Brain microvascular endothelial cell (primary cell): ENCODE measurements at regions not wholly inside any gene's neighbourhood (a gene's known extent, or its start where the extent isn't known, plus 50 kb on each side); places are given as distances from the start of the nearest gene placed in this dataset.
A peak's percentile ranks its signal among the peaks of the same experiment; 100 is the strongest.

Experiments
- DNase-seq: peaks from one replicate; pipeline ENCODE4 v3.0.0-alpha.2; 2020
- H3K27ac ChIP-seq: fragments of 250-450 bp; sonication (Bioruptor Pico); 2 replicates; pipeline ENCODE4 v1.5.1; 2020; ENCODE audit warnings: mild to moderate bottlenecking, moderate library complexity
- H3K27me3 ChIP-seq: fragments of 250-450 bp; sonication (Bioruptor Pico); replicated peaks from 2 replicates; pipeline ENCODE4 v1.5.1; 2020; ENCODE audit warnings: mild to moderate bottlenecking
- H3K36me3 ChIP-seq: fragments of 250-450 bp; sonication (Bioruptor Pico); replicated peaks from 2 replicates; pipeline ENCODE4 v1.5.1; 2020; ENCODE audit warnings: mild to moderate bottlenecking
- H3K4me3 ChIP-seq: 2 replicates; pipeline ENCODE4 v1.5.1; 2011; ENCODE audit warnings: low read depth, mild to moderate bottlenecking, control low read depth, low read length, moderate library complexity
- in situ Hi-C: cut with HindIII; loops from 2 replicates; pipeline ENCODE4 v1.10.0; 2017; ENCODE audit warnings: low sequenced_read_pairs, low pct_ligation_motif_present
- TF ChIP-seq, protein P1 (sequence below): IDR thresholded peaks from 2 replicates; pipeline ENCODE4 v1.5.1; 2011; ENCODE audit warnings: low read depth, mild to moderate bottlenecking, moderate library complexity, low read length, control low read depth, inconsistent platforms; ENCODE audit errors: missing control alignments

DNA sequence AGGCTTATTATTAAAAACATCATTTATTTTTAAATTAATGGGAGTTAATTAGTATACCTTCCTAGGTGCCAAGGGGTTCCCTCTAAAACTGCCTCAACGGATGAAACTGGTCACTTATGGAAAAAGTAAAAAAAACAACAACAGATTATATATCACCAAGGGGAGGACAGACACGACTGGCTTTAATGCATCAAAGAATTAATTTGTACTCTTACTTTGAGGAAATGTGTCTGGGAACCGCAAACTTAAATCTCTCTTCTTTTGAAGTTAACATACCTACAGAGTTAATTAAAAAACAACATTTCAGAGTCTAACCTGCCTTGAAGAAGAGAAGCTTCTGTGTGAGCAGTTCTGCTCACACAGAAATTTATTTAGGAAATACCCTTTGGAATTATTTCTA, 354.6 kb downstream of the LRRC70 start:
- TF ChIP-seq, protein P1, sequence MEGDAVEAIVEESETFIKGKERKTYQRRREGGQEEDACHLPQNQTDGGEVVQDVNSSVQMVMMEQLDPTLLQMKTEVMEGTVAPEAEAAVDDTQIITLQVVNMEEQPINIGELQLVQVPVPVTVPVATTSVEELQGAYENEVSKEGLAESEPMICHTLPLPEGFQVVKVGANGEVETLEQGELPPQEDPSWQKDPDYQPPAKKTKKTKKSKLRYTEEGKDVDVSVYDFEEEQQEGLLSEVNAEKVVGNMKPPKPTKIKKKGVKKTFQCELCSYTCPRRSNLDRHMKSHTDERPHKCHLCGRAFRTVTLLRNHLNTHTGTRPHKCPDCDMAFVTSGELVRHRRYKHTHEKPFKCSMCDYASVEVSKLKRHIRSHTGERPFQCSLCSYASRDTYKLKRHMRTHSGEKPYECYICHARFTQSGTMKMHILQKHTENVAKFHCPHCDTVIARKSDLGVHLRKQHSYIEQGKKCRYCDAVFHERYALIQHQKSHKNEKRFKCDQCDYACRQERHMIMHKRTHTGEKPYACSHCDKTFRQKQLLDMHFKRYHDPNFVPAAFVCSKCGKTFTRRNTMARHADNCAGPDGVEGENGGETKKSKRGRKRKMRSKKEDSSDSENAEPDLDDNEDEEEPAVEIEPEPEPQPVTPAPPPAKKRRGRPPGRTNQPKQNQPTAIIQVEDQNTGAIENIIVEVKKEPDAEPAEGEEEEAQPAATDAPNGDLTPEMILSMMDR: no peak
- no peaks in the 10 kb centered on the region for H3K27me3 ChIP-seq

DNA sequence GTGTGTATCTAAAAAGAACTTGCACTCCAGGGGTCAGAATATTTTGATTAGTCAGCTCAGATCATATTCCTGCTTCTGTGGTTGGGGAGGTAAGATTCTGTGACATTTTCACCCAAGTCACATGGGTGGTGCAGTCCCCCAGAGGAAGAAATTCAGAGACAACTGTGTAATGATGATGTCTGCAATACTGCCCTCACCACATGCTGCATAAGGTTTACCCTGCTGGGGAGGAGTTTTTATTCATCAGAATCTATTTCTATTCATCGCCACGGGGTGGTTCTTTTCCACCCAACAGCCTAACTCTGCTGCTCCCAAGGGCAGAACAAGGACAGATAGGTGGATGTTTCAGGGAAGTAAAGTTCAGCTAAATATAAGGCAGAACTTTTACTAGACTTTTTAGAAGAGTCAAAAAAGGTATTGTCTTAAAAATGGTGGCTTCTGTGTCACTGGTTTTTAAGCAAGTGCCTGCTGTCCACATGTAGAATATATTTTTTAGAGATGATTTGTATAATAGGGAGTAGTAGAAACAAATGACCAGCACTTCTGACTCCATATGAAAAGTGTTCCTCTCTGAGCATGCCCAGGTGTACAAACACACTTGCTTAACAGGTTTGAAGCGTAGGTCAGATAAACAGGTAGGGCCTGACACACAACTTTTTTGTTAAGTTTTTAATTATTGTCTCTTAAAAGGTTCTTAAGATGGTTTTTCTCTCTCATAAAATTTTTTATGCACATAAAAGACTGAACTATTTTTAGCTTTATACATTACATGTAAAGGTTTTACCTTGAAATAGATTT, 352.7 kb downstream of the LRRC70 start:
- H3K27ac ChIP-seq: no peak overlapping the region
- no peak overlapping the region for H3K4me3 ChIP-seq
- in situ Hi-C loops: no loop called here
- DNase-seq: peak; percentile 24
- TF ChIP-seq, protein P1: no peak
- H3K36me3 ChIP-seq: no peaks in the 10 kb centered on the region
- no peaks in the 10 kb centered on the region for H3K27me3 ChIP-seq

More for the DNA sequence above, 354.6 kb downstream of the LRRC70 start:
- no peaks in the 10 kb centered on the region for H3K36me3 ChIP-seq
- in situ Hi-C loops: no loop called here
- no peak overlapping the region for H3K4me3 ChIP-seq
- no peak overlapping the region for H3K27ac ChIP-seq
- no peak for DNase-seq

DNA sequence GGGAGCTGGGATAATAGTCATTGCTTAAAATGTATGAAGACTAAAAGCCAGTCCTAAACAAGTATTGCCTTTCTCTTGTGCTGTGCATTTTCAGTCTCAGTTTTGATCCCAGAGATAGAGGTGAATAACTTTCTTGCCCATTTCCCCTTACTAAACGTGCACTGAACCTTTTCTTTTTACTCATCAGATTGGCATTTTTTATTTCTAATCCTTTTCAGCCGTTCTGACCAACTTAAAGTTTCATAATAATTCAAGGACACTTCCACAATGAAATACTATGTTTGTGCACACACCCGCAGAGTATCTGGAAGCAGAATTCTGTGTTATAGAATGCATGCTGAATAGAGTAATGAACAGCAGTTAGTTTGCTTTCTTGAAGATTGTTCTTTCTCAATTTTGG, 343.6 kb downstream of the LRRC70 start:
- DNase-seq: no peak
- in situ Hi-C loops: no loop called here
- TF ChIP-seq, protein P1: no peak
- no peak overlapping the region for H3K27ac ChIP-seq
- H3K4me3 ChIP-seq: no peak overlapping the region
- no peaks in the 10 kb centered on the region for H3K36me3 ChIP-seq
- no peaks in the 10 kb centered on the region for H3K27me3 ChIP-seq

GRCh38 chr5:62920856-62921255, 342.2 kb downstream of the LRRC70 start:
- H3K4me3 ChIP-seq: no peak overlapping the region
- no peak overlapping the region for H3K27ac ChIP-seq
- in situ Hi-C loops: no loop called here
- no peak for DNase-seq
- no peaks in the 10 kb centered on the region for H3K27me3 ChIP-seq
- TF ChIP-seq, protein P1: no peak
- H3K36me3 ChIP-seq: no peaks in the 10 kb centered on the region

DNA sequence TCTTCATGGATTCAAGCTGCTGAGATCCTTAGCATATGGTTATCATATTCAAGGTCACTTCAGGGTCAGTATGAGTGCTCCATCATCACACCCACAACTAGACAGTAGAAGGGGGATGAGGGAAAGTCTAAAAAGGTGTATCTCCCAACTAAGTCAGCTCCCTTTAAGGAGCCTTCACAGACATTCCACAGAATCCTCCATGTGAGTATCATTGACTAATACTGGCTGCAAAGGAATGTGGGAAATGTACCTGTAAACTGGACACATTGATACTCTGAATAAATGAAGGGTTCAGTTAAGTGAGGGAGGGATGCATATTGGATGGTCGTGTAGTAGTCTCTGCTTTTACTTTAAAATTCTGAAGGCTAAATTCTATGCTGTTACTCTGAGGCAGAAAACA, 330.7 kb downstream of the LRRC70 start:
- in situ Hi-C loops: no loop called here
- Histone ChIP-seq H3K4me3 (no peak overlapping the region), H3K27ac (no peak overlapping the region), H3K27me3 (no peaks in the 10 kb centered on the region), H3K36me3 (no peaks in the 10 kb centered on the region)
- DNase-seq: no peak
- TF ChIP-seq, protein P1: no peak

- Histone ChIP-seq H3K27me3 (no peaks in the 10 kb centered on the region), H3K36me3 (no peaks in the 10 kb centered on the region), H3K4me3 (no peak overlapping the region), H3K27ac (no peak overlapping the region)
- in situ Hi-C loops: no loop called here
- no peak for DNase-seq
- TF ChIP-seq, protein P1: no peak
Measured at GRCh38 chr5:62902126-62902525, 323.5 kb downstream of the LRRC70 start.
